ENCODE measurements at regions not wholly inside any gene's neighbourhood (a gene's known extent, or its start where the extent isn't known, plus 50 kb on each side); places are given as distances from the start of the nearest gene placed in this dataset.

- DNase-seq: no peak
These were observed 338.7 kb downstream of the PCDH18 start for GRCh38 chr4:137193564-137193963.

- no peak for DNase-seq
These were observed 350.9 kb downstream of the PCDH18 start for GRCh38 chr4:137181293-137181899.

DNA sequence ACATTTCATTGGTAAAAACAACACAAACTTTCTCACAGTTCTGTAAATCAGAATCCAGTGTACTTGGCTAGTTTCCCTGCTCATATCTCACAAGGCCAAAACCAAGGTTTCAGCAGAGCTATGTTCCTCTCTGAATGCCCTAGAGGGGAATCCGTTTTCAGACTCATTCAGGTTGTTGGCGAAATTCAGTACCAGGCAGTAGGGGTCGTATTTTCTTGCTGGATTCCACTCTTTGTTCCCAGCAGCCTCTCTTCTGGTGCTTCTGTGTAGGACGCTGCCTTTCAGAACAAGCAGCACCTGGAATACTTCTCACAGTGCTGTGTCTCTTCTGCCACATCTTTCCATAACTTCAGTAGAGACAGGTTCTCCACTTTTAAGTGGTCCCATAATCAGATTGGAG is 351.9 kb downstream of the PCDH18 start:
- no peak for DNase-seq

DNA sequence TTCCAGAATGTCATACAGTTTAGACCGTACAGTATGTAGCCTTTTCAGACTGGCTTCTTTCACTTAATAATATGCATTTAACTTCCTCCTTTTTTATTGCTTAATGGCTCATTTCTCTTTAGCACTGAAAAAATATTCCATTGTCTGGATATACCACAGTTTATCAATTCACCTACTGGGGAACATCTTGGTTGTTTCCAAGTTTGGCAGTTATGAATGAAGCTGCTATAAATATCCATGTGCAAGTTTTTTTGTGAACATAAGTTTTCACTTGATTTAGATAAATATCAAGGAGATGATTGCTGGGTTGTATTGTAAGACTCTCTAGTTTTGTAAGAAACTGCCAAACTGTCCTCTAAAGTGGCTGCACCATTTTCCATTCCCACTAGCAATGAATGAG is 375.5 kb downstream of the PCDH18 start:
- DNase-seq: no peak

GRCh38 chr4:137156054-137156453 is 376.2 kb downstream of the PCDH18 start:
- no peak for DNase-seq

- no peak for DNase-seq
These were observed 401.1 kb downstream of the PCDH18 start for GRCh38 chr4:137131201-137131600.

- no peak for DNase-seq
These were observed 402.4 kb downstream of the PCDH18 start for GRCh38 chr4:137129845-137130244.

- DNase-seq: no peak
These were observed 402.9 kb downstream of the PCDH18 start for GRCh38 chr4:137129441-137129840.

DNA sequence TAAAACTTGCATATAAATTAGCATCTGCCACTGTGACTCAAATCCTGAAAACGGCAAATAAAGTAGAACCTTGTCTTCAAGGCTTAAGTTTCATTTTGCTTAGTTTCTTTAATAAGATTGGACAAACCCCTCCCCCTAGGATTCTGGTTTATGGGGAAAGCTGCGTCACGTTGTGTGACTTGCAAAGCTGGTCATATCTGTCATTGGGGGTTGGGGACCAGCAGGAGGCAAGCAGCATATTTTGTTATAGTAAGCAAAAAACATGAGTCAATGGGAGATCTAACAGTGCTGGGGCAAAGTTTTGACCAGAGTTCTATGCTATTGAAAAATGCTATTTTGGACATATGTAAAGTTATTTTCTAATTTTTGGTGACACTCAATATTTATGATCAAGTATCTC is 407.3 kb downstream of the PCDH18 start:
- DNase-seq: no peak

GRCh38 chr4:137124278-137124932 is 407.9 kb downstream of the PCDH18 start:
- peak; percentile 40 for DNase-seq

GRCh38 chr4:137122876-137123275 is 409.4 kb downstream of the PCDH18 start:
- no peak for DNase-seq

- DNase-seq: no peak
These were observed 416.1 kb downstream of the PCDH18 start for GRCh38 chr4:137116144-137116543.

GRCh38 chr4:137106733-137107132 is 425.6 kb downstream of the PCDH18 start:
- DNase-seq: no peak

DNA sequence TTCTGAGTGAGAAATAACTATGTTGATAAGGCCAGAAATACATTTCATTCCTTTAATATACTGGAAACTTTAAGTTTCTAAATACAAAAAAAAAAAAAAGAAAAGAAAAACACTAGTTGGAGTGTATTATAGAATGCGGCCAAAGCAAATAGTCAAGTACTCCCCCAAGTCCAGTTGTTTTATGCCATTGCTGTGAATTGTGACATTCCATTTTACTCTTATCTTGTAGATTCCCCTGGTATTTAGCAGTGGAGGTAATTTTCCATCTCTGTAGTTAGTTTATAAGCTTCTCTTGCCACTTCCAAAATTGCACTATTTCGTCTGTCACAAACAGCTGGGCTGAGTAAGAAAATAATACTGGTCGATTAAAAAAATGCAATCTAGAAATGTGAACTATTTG is 426.0 kb downstream of the PCDH18 start:
- no peak for DNase-seq

DNA sequence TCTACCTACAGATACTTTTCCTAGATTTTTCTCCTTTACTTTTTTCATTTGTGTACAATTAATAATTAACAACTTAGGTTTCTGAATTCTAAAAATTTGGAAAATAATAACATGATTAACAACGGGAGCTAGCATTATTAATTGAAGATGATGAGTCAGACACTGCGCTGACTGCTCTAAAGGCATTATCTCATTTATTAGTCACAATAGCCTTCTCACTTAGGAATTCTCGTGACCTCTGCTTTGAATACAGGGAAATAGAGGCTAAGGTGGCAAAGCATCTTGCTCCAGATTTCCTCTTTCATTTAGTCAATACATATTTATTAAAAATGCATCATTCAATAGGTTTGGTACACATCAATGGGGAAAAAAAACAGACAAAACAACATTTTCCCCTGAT is 441.3 kb downstream of the PCDH18 start:
- DNase-seq: no peak

GRCh38 chr4:137083571-137084135 is 448.6 kb downstream of the PCDH18 start:
- no peak for DNase-seq

GRCh38 chr4:137082061-137082460 is 450.2 kb downstream of the PCDH18 start:
- DNase-seq: no peak

GRCh38 chr4:137076908-137077307 is 455.4 kb downstream of the PCDH18 start:
- no peak for DNase-seq

- no peak for DNase-seq
These were observed 456.7 kb downstream of the PCDH18 start for GRCh38 chr4:137075586-137075985.

- no peak for DNase-seq
These were observed 461.7 kb downstream of the PCDH18 start for GRCh38 chr4:137070614-137071013.

GRCh38 chr4:137069473-137069872 is 462.8 kb downstream of the PCDH18 start:
- no peak for DNase-seq

GRCh38 chr4:137067735-137068134 is 464.6 kb downstream of the PCDH18 start:
- DNase-seq: no peak

DNA sequence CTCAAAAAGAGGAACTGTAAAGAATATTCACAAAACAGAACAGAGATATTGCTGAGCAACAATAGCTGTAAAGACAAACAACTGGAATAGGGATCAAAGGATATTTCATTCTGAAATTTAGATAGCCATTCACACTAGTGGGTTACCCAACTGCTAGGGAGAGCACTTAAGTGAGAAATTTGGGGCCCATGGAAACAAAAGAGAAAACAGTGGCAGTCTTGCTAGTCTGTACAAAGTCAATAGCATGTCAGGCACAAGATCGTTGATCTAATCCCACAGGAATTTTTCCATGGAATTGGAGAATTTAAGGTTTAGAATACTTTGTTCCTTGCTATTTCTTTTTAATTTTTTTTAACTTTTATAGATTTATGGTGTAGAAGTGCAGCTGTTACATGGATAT is 467.0 kb downstream of the PCDH18 start:
- no peak for DNase-seq

DNA sequence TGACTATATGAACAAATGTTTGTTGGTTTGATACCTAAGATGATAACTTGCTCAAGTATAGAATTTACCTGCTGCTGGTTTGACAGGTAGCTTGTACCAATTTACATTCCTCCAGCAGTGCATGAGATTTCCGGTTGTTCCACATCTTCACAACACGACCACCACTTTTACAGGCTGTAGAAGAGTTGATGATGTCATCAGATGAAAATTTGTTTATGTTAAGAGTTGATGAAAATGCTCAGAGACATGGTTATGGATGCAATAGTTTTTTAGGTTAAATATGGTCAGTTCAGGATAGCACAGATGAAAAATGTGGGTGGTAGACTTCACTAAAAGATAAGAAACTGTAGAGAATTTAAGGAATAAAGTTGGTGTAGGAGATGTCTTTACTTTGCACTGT is 468.3 kb downstream of the PCDH18 start:
- no peak for DNase-seq

- no peak for DNase-seq
These were observed 489.1 kb downstream of the PCDH18 start for GRCh38 chr4:137043184-137043583.

Measured in retina (tissue), 1 donor.